ENCODE measurements at regions not wholly inside any gene's neighbourhood (a gene's known extent, or its start where the extent isn't known, plus 50 kb on each side); places are given as distances from the start of the nearest gene placed in this dataset.
"Not testable (repeated sequence)": the region's sequence is repeated elsewhere in the genome, so short reads cannot be mapped to it uniquely, and the experiment has no call there.

GRCh38 chr20:55528482-55528881 lies 476.8 kb downstream of the CBLN4 start:
- intact Hi-C loops (cut with micrococcal nuclease): no loop called here
- peaks cover 22% of the 10 kb centered on the region for H3K9me3 Mint-ChIP-seq
- no peak overlapping the region for H3K27ac Mint-ChIP-seq
- no peak overlapping the region for H3K4me3 Mint-ChIP-seq
- no peak for DNase-seq (ENCODE audit: low spot score)
- H3K27me3 Mint-ChIP-seq (ENCODE audit: insufficient read depth): no peaks in the 10 kb centered on the region
- no peaks in the 10 kb centered on the region for H3K4me1 Mint-ChIP-seq (ENCODE audit: low read depth)
- H3K36me3 Mint-ChIP-seq (ENCODE audit: low read depth): no peaks in the 10 kb centered on the region

GRCh38 chr20:55522296-55522815 lies 483.0 kb downstream of the CBLN4 start:
- Mint-ChIP-seq H3K27me3 (ENCODE audit: insufficient read depth) (no peaks in the 10 kb centered on the region), H3K36me3 (ENCODE audit: low read depth) (no peaks in the 10 kb centered on the region), H3K9me3 (peaks cover 24% of the 10 kb centered on the region), H3K4me3 (no peak overlapping the region), H3K27ac (no peak overlapping the region), H3K4me1 (ENCODE audit: low read depth) (no peaks in the 10 kb centered on the region)
- no peak for DNase-seq (ENCODE audit: low spot score)
- intact Hi-C loops (cut with micrococcal nuclease): no loop called here

DNA sequence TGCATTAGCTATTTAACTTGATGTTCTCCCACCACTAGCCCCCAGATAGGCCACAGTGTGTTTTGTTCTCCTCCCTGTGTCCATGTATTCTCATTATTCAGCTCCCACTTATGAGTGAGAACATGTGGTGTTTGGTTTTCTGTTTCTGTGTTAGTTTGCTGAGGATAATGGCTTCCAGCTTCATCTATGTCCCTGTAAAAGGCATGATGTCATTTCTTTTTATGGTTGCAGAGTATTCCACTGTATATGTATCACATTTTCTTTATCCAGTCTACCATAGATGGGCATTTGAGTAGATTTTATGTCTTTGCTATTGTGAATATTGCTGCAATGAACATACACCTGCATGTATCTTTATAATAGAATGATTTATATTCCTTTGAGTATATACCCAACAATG lies 487.7 kb downstream of the CBLN4 start:
- H3K36me3 Mint-ChIP-seq (ENCODE audit: low read depth); H3K27ac Mint-ChIP-seq; H3K27me3 Mint-ChIP-seq (ENCODE audit: insufficient read depth); DNase-seq (ENCODE audit: low spot score); H3K4me1 Mint-ChIP-seq (ENCODE audit: low read depth); intact Hi-C loops (cut with micrococcal nuclease); H3K4me3 Mint-ChIP-seq: not testable (repeated sequence)
- peaks cover 13% of the 10 kb centered on the region for H3K9me3 Mint-ChIP-seq

GRCh38 chr20:55515832-55516231 lies 489.5 kb downstream of the CBLN4 start:
- H3K36me3 Mint-ChIP-seq (ENCODE audit: low read depth): no peaks in the 10 kb centered on the region
- H3K4me3 Mint-ChIP-seq: no peak overlapping the region
- no peaks in the 10 kb centered on the region for H3K27me3 Mint-ChIP-seq (ENCODE audit: insufficient read depth)
- H3K9me3 Mint-ChIP-seq: peaks cover 6% of the 10 kb centered on the region
- no peak overlapping the region for H3K27ac Mint-ChIP-seq
- intact Hi-C loops (cut with micrococcal nuclease): no loop called here
- no peak for DNase-seq (ENCODE audit: low spot score)
- H3K4me1 Mint-ChIP-seq (ENCODE audit: low read depth): no peaks in the 10 kb centered on the region

DNA sequence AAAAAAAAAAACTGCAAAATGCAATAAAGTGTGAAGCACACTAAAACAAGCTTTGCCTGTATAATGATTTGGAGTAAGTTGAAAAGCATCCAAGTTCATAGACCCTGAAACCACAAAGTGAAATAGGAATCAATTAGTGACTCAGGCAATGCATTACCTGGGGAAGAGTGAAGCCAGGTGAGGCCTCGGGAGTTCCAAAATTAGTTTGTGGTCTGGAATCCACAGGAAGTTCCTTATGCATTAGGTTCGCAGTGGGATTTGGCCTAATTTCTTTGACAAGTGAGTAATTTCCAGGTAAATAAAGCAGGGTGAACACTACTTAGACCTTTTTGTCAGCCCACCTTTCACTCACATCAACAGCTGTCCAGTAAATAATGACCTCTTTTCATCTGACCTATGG lies 490.8 kb downstream of the CBLN4 start:
- H3K4me1 Mint-ChIP-seq (ENCODE audit: low read depth): no peaks in the 10 kb centered on the region
- H3K27ac Mint-ChIP-seq: no peak overlapping the region
- intact Hi-C loops (cut with micrococcal nuclease): no loop called here
- no peaks in the 10 kb centered on the region for H3K36me3 Mint-ChIP-seq (ENCODE audit: low read depth)
- H3K4me3 Mint-ChIP-seq: no peak overlapping the region
- H3K27me3 Mint-ChIP-seq (ENCODE audit: insufficient read depth): no peaks in the 10 kb centered on the region
- H3K9me3 Mint-ChIP-seq: peaks cover 6% of the 10 kb centered on the region
- no peak for DNase-seq (ENCODE audit: low spot score)

- Mint-ChIP-seq H3K27me3 (ENCODE audit: insufficient read depth) (no peaks in the 10 kb centered on the region), H3K27ac (no peak overlapping the region), H3K36me3 (ENCODE audit: low read depth) (no peaks in the 10 kb centered on the region), H3K4me1 (ENCODE audit: low read depth) (no peaks in the 10 kb centered on the region), H3K9me3 (peaks cover 3% of the 10 kb centered on the region), H3K4me3 (no peak overlapping the region)
- no peak for DNase-seq (ENCODE audit: low spot score)
- intact Hi-C loops (cut with micrococcal nuclease): no loop called here
Measured at GRCh38 chr20:55513954-55514353, 491.4 kb downstream of the CBLN4 start.

- Mint-ChIP-seq H3K4me1 (ENCODE audit: low read depth) (no peaks in the 10 kb centered on the region), H3K27me3 (ENCODE audit: insufficient read depth) (no peaks in the 10 kb centered on the region), H3K27ac (no peak overlapping the region), H3K9me3 (peaks cover 21% of the 10 kb centered on the region), H3K36me3 (ENCODE audit: low read depth) (no peaks in the 10 kb centered on the region), H3K4me3 (no peak overlapping the region)
- DNase-seq (ENCODE audit: low spot score): no peak
- intact Hi-C loops (cut with micrococcal nuclease): no loop called here
Measured at GRCh38 chr20:55500130-55500529, 505.2 kb downstream of the CBLN4 start.

DNA sequence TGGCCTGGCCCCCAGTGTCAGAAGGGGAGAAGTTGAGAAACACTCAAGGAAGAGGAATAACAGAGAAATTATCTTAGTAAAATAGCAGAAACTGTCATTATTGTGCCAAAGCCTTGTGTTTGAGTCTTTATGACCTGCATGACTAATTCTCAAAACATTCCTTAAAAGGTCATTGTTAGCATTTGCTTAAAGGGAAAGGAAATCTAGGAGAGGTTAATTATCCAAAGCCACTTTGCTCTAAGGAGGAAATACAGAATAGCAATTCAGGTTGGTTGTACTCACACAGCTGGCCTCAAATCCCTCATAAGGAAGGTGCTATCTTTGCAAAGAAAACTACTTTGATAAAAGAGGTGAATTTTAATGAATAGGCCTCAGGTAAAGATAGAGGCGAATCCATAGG lies 516.7 kb downstream of the CBLN4 start:
- DNase-seq (ENCODE audit: low spot score): no peak
- no peak overlapping the region for H3K4me3 Mint-ChIP-seq
- intact Hi-C loops (cut with micrococcal nuclease): no loop called here
- peaks cover 26% of the 10 kb centered on the region for H3K9me3 Mint-ChIP-seq
- H3K4me1 Mint-ChIP-seq (ENCODE audit: low read depth): no peaks in the 10 kb centered on the region
- no peaks in the 10 kb centered on the region for H3K27me3 Mint-ChIP-seq (ENCODE audit: insufficient read depth)
- no peaks in the 10 kb centered on the region for H3K36me3 Mint-ChIP-seq (ENCODE audit: low read depth)
- no peak overlapping the region for H3K27ac Mint-ChIP-seq

DNA sequence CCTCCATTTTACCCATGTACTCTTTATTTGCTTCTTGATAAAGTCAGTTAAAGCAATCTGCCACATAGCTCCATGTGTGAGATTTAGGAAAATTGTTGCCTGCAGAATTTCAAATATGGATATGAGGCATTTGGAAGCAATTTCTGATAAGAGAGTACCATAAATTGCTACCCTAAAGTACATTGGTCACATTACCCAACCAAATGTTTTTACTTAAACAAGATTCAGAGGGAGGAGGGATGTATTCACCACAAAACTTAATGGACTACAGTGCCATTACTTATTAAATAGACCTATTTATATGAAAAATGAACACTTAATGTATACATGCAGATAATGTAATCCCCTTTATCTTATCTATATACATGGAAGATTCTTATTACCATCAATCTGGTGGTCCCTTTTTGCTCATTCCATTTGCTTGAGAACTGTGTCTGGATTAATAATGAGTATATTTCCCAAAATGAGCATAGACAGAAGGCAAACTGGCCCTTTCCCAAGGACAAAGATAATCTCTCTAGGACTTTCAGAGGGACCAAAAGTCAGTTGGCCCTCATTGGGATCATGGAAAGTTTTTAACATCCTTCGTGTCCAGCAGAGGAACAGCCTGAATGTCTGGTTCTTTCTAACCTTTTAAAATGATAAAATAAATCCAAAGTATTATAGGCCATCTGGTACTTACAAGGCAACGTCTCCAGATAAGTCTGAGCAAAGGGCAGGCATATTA lies 526.4 kb downstream of the CBLN4 start:
- Mint-ChIP-seq H3K36me3 (ENCODE audit: low read depth) (no peaks in the 10 kb centered on the region), H3K4me3 (no peak overlapping the region), H3K4me1 (ENCODE audit: low read depth) (no peaks in the 10 kb centered on the region), H3K27ac (no peak overlapping the region), H3K27me3 (ENCODE audit: insufficient read depth) (no peaks in the 10 kb centered on the region), H3K9me3 (peaks cover 9% of the 10 kb centered on the region)
- DNase-seq (ENCODE audit: low spot score): no peak
- intact Hi-C loops (cut with micrococcal nuclease): no loop called here

DNA sequence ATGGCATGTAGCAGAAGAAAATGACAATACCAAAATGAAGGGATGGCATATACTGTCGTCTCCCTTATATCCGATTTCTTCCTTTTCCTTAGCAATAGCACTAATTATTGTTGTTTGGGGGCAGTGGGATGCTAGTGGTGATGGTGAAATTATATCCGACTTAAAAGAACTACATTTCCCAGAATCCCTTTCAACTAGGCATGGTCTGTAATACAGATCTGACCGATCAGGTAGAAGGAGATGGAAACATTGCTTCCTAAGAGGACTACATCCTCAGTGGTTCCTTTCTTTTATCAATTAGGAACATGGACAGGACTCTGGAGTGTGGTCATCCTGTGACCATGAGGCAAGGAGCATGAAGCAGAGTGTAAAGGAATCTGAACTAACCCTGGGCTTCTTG lies 532.6 kb downstream of the CBLN4 start:
- intact Hi-C loops (cut with micrococcal nuclease): no loop called here
- H3K4me3 Mint-ChIP-seq: no peak overlapping the region
- H3K4me1 Mint-ChIP-seq (ENCODE audit: low read depth): no peaks in the 10 kb centered on the region
- peaks cover 4% of the 10 kb centered on the region for H3K9me3 Mint-ChIP-seq
- no peak for DNase-seq (ENCODE audit: low spot score)
- H3K27me3 Mint-ChIP-seq (ENCODE audit: insufficient read depth): no peaks in the 10 kb centered on the region
- H3K36me3 Mint-ChIP-seq (ENCODE audit: low read depth): no peaks in the 10 kb centered on the region
- H3K27ac Mint-ChIP-seq: no peak overlapping the region

DNA sequence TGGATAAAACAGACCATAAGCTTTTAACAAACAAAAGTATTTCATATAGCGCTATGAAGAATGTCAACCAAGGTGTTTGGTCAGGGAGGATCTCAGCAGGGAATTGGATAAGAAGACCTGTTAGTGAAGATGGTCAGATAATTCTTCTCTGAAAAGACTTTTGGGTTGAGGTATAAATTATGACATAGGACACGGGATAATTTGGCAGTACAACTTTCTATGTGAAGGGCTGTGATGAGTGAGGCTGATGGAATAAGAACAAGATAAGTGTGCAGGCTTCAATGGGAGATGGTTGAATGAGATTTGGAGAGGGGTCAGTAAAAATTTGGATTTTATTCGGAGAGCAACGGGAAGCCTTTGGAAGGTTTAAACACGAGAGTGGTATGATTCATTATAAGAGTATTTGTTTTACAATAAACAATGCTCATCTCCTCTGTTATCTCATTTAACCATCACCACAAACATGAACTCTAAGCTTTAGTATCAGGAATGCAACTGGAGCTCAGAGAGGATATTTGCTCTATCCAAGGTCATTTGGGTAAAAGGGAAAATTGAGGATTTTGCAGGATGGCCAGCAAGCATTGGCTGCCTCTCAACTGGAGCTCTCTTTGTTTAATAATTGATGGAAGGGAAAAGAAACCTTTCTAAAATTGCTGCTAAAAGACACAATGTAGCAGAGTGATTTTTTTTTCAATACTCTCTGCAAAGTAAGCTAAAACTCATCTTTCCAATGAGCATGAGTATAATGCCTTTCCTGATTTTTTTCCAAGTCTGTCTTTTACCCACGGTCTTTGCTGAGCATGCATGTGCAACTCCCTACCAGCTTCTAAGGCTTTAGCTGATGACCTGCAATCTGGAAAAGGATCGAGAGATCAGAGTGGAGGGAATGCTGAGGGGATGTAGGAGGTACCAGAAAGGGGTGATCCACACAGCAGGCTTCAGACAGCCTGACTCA lies 534.0 kb downstream of the CBLN4 start:
- no peak for DNase-seq (ENCODE audit: low spot score)
- Mint-ChIP-seq H3K36me3 (ENCODE audit: low read depth) (no peaks in the 10 kb centered on the region), H3K9me3 (peaks cover 4% of the 10 kb centered on the region), H3K27me3 (ENCODE audit: insufficient read depth) (no peaks in the 10 kb centered on the region), H3K4me1 (ENCODE audit: low read depth) (no peaks in the 10 kb centered on the region), H3K4me3 (no peak overlapping the region), H3K27ac (no peak overlapping the region)
- intact Hi-C loops (cut with micrococcal nuclease): no loop called here

GRCh38 chr20:55469074-55469473 lies 536.2 kb downstream of the CBLN4 start:
- intact Hi-C loops (cut with micrococcal nuclease): no loop called here

DNA sequence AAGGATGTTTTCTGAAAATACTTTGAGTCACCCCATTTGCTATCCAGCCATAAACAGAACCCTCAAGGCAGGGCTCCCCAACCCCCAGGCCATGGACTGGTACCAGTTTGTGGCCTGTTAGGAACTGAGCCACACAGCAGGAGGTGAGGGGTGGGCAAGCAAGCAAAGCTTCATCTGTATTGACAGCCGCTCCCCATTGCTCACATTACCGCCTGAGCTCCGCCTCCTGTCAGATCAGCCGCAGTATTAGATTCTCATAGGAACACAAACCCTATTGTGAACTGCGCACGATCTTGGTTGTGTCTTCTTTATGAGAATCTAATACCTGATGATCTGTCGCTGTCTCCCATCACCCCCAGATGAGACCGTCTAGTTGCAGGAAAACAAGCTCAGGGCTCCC lies 543.8 kb downstream of the CBLN4 start:
- no peak overlapping the region for H3K4me3 Mint-ChIP-seq
- intact Hi-C loops (cut with micrococcal nuclease): no loop called here

More at GRCh38 chr20:55469074-55469473, 536.2 kb downstream of the CBLN4 start:
- no peak for DNase-seq (ENCODE audit: low spot score)
- Mint-ChIP-seq H3K9me3 (peaks cover 4% of the 10 kb centered on the region), H3K4me3 (no peak overlapping the region), H3K27me3 (ENCODE audit: insufficient read depth) (no peaks in the 10 kb centered on the region), H3K4me1 (ENCODE audit: low read depth) (no peaks in the 10 kb centered on the region), H3K27ac (no peak overlapping the region), H3K36me3 (ENCODE audit: low read depth) (no peaks in the 10 kb centered on the region)

More for the DNA sequence above, 543.8 kb downstream of the CBLN4 start:
- Mint-ChIP-seq H3K36me3 (ENCODE audit: low read depth) (no peaks in the 10 kb centered on the region), H3K4me1 (ENCODE audit: low read depth) (no peaks in the 10 kb centered on the region), H3K27me3 (ENCODE audit: insufficient read depth) (no peaks in the 10 kb centered on the region), H3K27ac (no peak overlapping the region), H3K9me3 (no peaks in the 10 kb centered on the region)
- no peak for DNase-seq (ENCODE audit: low spot score)

All from activated T-helper 1 cell treated with anti-CD3 and anti-CD28 coated beads, Interleukin-12 subunit alpha, Interleukin-12 subunit beta, Interleukin-2, Interleukin-4 antibody, amounts not matched to agents 30 ng/mL and 10 ng/mL and 1 ng/mL, durations not matched to agents 14 hours and 24 hours and 36 hours (primary cell).